SU-DHL-6 (cell line): ENCODE measurements at regions not wholly inside any gene's neighbourhood (a gene's known extent, or its start where the extent isn't known, plus 50 kb on each side); places are given as distances from the start of the nearest gene placed in this dataset.

Experiments used
- CTCF ChIP-seq: fragments of 200-600 bp; sonication (generic); IDR thresholded peaks from one replicate; pipeline ENCODE4 v1.5.1; 2017; ENCODE audit warnings: antibody characterized with exemption, mild to moderate bottlenecking, low read length, moderate library complexity; ENCODE audit not compliant: insufficient read depth, poor library complexity, severe bottlenecking
- EZH2phosphoT487 ChIP-seq: fragments of 200-600 bp; sonication (generic), shearing (Covaris generic); conservative IDR thresholded peaks from 2 replicates; pipeline ENCODE4 v1.6.1; 2018; ENCODE audit warnings: mild to moderate bottlenecking, antibody characterized with exemption, low read length, moderate library complexity, mixed read lengths

- TF ChIP-seq CTCF (no peak), EZH2phosphoT487 (no peak)
Measured at GRCh38 chr21:38878379-38879179, 72.8 kb downstream of the ETS2 start.
